Left kidney (tissue), 1 donor: ENCODE measurements at regions not wholly inside any gene's neighbourhood (a gene's known extent, or its start where the extent isn't known, plus 50 kb on each side); places are given as distances from the start of the nearest gene placed in this dataset.
"Not testable (repeated sequence)": the region's sequence is repeated elsewhere in the genome, so short reads cannot be mapped to it uniquely, and the experiment has no call there.

Experiments
- DNase-seq: peaks from one replicate; pipeline ENCODE4 v3.0.0-alpha.2; 2013

DNA sequence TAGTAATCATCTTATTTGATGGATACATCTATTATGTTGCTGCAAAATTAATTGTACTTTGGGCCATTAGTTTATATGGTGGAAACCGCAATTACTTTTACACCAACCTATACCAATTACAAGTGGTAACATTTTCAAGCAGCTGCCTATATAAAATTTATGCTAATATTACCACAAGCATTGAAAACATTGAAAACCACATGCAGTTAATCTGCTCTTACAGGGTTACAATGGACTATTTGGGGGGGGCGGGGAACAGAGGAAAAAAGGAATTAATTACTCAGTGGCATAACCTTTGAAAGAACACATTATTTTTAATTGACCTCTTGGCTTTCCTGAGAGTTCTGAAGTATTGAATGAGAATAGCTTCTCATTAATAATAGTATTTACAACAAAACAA lies 1793.2 kb downstream of the NCAM2 start:
- DNase-seq: no peak

DNA sequence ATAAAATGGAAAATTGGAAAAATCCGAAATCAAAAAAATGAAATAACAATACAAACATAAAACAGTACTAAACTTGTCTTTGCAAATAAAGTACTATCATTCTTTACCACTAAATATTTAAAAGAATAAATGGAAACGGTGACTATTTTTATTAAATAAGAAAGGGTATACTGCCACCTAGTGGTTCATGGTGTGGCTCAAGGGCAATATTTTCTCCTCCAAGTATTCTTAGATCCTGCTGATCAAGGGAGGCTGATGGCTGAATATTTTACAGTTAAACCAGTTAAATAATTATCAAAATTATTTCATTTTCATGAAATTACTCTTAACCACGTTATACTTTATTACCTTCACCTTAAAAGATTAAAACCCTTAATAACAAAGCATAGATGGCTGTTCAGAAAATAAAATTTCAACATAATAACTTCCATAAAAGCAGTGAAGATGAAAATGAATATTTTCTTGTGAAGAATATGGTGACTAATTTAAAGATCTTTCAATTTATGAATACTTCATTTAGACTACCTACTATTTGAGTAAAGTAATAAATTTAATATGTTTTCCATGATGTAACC lies 1793.9 kb downstream of the NCAM2 start:
- DNase-seq: peak; percentile 33

DNA sequence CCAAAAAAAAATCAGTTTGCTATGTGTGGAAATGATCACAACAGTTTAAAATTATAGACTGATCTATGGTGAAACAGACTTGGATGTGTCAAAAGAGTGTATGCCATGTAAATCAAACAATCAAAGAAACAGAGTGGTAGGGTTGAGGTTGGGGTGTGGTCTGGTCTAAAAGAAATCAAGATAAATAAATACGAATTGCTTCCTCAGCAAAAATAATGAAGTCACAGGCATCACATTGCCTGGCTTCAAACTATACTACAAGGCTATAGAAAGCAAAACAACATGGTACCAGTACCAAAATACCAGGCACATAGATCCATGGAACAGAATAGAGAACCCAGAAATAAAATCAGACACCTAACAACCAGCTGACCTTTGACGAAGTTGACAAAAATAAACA lies 1796.9 kb downstream of the NCAM2 start:
- DNase-seq: no peak

GRCh38 chr21:22795644-22796043 lies 1797.4 kb downstream of the NCAM2 start:
- no peak for DNase-seq

GRCh38 chr21:22796147-22796546 lies 1797.9 kb downstream of the NCAM2 start:
- DNase-seq: no peak

GRCh38 chr21:22804151-22804550 lies 1805.9 kb downstream of the NCAM2 start:
- no peak for DNase-seq

DNA sequence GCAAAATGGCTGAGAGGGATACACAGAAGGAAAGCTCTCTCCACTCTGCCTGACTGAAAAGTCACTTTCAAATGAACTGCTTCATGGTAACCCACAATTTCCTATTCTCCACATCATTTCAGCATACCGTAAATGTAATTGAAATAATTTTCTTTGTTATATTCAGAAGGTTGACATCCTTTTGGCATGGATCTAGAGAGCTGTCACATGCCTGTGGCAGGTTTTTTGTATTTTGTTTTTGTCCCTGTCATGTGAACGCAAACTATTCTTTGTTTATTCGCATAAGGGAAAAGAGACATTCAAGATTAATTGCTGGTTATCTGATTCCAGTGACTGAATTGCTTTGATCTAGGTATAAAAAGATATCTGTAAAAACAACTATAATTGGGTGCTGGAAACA lies 1808.1 kb downstream of the NCAM2 start:
- DNase-seq: no peak

DNA sequence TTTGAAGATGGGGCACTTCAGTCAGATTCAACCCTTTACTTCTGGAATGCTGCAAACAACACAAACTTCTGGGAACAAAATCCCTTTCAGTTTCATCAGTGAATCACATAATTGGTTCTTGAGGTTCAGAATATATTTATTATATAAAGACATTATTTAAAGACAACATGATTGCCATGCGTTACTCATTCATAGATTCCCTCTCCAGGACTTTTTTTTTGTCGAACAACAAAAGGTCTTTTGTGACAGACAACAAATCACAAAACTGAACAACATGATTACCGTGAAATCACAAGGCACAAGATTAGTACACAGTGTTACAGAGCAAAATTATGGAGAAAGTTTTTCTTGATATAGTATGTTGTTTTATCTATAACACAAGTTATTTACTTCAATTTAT lies 1815.0 kb downstream of the NCAM2 start:
- DNase-seq: no peak

DNA sequence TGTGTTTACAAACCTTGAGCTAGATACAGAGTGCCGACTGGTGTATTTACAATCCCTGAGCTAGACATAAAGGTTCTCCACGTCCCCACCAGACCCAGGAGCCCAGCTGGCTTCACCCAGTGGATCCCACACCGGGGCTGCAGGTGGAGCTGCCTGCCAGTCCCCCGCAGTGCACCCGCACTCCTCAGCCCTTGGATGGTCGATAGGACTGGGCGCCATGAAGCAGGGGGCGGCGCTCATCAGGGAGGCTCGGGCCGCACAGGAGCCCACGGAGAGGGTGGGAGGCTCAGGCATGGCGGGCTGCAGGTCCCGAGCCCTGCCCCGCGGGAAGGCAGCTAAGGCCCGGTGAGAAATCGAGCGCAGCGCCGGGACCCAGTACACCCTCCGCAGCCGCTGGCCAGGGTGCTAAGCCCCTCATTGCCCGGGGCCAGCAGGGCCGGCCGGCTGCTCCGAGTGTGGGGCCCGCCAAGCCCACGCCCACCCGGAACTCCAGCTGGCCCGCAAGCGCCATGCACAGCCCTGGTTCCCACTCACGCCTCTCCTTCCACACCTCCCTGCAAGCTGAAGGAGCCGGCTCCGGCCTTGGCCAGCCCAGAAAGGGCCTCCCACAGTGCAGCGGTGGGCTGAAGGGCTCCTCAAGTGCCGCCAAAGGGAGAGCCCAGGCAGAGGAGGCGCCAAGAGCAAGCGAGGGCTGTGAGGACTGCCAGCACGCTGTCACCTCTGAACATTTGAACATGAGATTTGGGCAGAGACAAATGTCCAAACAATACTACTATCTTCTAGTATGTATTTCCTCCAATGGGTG lies 1820.7 kb downstream of the NCAM2 start:
- DNase-seq: not testable (repeated sequence)

- no peak for DNase-seq
Observed at GRCh38 chr21:22827422-22827821, 1829.2 kb downstream of the NCAM2 start.

- DNase-seq: no peak
Observed at GRCh38 chr21:22842875-22843274, 1844.7 kb downstream of the NCAM2 start.

DNA sequence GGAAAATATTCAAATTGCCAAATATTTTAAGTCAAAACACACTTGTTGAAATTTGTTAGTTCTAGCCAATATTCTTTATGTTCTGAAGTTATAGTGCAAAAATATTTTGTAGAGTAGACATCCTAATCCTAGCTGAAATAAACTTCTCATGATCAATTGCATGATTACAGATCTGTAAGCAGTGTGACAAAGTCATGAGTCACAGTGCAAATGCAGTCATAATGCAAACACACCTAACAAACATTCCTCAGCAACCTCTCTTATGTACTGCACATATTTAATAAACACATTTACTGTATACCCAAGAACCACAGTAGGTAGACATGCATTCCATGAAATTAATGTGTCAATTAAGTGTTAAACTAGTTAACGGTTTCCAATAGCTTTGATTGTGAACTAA lies 1857.4 kb downstream of the NCAM2 start:
- no peak for DNase-seq

GRCh38 chr21:22871692-22872091 lies 1873.5 kb downstream of the NCAM2 start:
- no peak for DNase-seq

GRCh38 chr21:22880573-22880972 lies 1882.4 kb downstream of the NCAM2 start:
- no peak for DNase-seq

- no peak for DNase-seq
Observed at GRCh38 chr21:22881131-22881530, 1882.9 kb downstream of the NCAM2 start.

DNA sequence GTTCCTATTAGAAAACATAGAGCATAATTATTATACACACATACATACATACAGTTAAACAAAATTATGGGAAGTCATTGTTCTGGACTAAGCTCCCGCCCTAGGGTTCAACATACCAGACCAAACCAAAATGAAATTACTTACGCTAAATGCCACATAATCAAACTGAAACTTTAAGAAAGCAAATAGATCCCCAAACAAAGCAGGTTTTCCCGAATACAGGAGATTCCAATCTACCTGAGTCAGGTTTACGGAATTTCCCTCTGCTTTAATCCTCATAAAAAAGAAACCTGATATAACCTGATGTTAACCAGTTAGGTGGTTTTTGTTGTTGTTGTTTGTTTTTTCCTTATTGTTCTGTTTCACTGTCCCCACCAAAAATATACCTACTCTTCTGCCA lies 1886.9 kb downstream of the NCAM2 start:
- DNase-seq: no peak

- DNase-seq: no peak
Observed at GRCh38 chr21:22885614-22886013, 1887.4 kb downstream of the NCAM2 start.

DNA sequence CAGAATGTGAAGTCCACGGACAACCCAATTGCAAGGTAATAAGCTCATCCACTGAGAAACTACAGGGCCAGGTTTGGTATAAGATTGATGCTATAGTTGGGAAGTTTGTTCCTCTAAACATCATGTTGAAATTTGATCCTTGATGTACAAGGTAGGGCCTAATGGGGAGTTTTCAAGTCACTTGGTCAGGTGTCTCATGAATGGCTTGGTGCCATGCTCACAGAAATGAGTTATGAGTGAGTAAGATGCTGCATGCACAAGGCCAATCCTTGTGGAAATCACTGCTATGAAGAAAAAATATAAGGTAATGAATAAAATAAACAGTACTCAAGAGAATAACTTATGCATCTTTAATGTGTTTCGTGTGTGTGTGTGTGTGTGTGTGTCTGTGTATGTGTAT lies 1891.2 kb downstream of the NCAM2 start:
- DNase-seq: no peak

DNA sequence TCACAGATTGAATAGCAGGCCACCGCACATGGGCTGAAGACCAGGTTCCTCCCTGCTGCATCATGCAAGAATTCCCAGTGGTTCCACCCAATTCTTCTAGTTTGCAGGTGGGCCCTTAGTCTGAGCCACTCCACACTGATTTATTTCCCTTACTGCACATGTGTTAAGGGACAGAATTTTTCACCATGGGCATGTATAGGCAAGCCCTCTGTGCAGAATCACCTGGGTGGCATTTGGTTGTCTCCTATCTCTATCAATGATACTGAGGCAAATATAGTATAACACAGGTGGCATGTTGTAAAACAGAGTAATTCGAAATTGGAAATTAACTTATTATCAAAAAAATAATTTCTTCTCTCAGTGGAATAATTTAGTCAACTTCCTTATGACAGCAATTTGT lies 1892.4 kb downstream of the NCAM2 start:
- DNase-seq: no peak

- no peak for DNase-seq
Observed at GRCh38 chr21:22892028-22892427, 1893.8 kb downstream of the NCAM2 start.

DNA sequence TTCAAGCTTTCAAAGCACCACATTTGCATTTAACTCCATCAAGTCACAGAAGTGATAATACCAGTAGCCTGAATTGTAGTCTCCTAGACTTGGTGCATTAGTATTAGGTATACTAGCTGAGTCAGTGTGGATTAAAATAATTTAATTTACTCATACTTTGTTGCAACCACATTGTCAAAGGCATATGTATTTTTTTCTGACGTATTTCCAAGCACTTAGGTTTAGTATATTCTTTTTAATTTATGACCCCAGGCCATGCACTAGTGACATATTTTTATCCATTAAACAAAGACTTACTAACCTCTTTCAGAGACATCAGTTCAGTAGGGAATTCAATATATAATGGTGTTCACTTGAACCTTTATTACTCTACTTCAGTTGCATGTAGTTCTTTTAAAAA lies 1894.5 kb downstream of the NCAM2 start:
- no peak for DNase-seq

GRCh38 chr21:22898051-22898665 lies 1899.9 kb downstream of the NCAM2 start:
- no peak for DNase-seq

- no peak for DNase-seq
Observed at GRCh38 chr21:22900490-22900889, 1902.3 kb downstream of the NCAM2 start.

DNA sequence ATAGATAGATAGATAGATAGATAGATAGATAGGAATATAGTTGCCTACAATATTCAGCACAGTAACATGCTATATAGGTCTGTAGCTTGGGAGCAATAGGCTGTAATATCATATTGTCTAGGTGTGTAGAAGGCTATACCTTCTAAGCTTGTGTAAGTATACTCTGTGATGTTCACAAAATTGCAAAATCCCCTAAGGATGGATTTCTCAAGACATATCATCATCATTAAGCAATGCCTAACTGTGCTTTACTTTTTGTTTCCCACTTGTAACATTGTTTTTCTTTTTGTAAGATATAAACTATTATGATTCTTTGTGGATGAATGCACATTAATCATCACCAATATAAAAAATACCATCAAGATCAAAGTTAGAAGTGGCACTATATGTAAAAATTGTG lies 1905.6 kb downstream of the NCAM2 start:
- DNase-seq: no peak
